ENCODE measurements at regions not wholly inside any gene's neighbourhood (a gene's known extent, or its start where the extent isn't known, plus 50 kb on each side); places are given as distances from the start of the nearest gene placed in this dataset.

- Histone ChIP-seq H3K36me3 (ENCODE audit: insufficient read depth, low read length) (peaks cover 70% of the 10 kb centered on the region), H3K27me3 (ENCODE audit: insufficient read depth, low read length) (no peaks in the 10 kb centered on the region), H3K4me1 (ENCODE audit: insufficient read depth, low read length) (no peaks in the 10 kb centered on the region), H3K4me3 (ENCODE audit: low read length) (no peak overlapping the region), H2AFZ (ENCODE audit: low read depth, low read length) (no peak overlapping the region), H3K9me3 (ENCODE audit: low read length) (peaks cover under 1% of the 10 kb centered on the region)
Observed at GRCh38 chr17:77489239-77489892, 348.6 kb downstream of the SEC14L1 start.

DNA sequence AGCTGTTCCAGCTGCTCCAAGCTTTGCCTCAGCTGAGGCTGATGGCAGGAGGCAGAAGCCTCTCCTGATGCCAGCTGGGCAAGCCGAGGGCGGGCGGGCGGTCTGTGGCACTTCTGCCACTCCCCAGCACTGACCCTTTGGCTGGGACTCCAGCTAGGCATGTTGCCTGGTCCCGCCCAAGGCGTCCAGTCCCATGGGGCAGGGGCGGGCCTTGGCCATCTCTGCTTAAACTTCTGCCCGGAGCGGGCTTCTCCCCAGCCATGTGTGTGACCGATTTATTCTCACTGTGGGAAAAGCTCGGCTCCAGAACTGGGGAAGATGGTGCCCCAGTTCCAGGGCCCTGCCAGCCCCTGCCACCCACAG lies 349.1 kb downstream of the SEC14L1 start:
- Histone ChIP-seq H2AFZ (ENCODE audit: low read depth, low read length) (no peak overlapping the region), H3K4me3 (ENCODE audit: low read length) (no peak overlapping the region), H3K4me1 (ENCODE audit: insufficient read depth, low read length) (no peaks in the 10 kb centered on the region), H3K36me3 (ENCODE audit: insufficient read depth, low read length) (peaks cover 72% of the 10 kb centered on the region), H3K27me3 (ENCODE audit: insufficient read depth, low read length) (no peaks in the 10 kb centered on the region), H3K9me3 (ENCODE audit: low read length) (no peaks in the 10 kb centered on the region)

DNA sequence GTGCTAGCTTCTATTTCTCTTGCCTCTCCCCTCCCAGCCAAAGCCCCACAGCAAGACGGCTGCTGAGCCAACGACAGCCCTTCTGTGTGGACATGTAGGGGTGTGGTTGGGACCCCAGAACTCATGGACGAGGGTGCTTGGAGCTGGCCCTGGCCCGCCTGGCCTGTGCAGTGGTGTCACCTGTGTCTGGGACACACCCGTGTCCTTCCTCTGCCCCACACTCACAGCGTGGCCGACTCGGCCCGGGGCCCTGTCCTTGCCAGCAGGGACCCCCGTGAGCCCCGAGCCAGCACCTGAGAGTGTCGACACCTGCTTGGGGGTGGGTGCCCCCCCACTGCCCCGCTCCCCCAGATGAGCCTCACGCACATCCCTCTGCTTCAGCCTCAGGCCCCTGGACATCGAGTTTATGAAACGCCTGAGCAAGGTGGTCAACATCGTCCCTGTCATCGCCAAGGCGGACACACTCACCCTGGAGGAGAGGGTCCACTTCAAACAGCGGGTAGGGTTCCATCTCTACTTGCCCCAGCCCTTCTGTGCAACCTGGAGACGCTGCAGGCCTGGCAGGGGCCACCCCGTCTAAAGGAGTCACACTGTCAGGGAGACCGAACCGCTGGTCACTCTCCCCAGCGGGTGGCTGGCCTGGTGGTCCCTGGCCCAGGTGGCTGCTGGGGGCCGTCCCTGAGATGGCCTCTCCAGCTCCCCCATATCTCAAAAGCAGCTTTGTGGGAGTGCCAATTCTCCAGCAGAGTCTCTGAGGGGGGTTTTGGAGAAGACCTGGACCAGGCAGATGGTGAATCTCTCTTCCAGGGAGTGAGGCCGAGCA lies 349.8 kb downstream of the SEC14L1 start:
- Histone ChIP-seq H3K9me3 (ENCODE audit: low read length) (no peaks in the 10 kb centered on the region), H3K4me3 (ENCODE audit: low read length) (no peak overlapping the region), H2AFZ (ENCODE audit: low read depth, low read length) (no peak overlapping the region), H3K36me3 (ENCODE audit: insufficient read depth, low read length) (peaks cover 73% of the 10 kb centered on the region), H3K4me1 (ENCODE audit: insufficient read depth, low read length) (no peaks in the 10 kb centered on the region), H3K27me3 (ENCODE audit: insufficient read depth, low read length) (no peaks in the 10 kb centered on the region)

GRCh38 chr17:77491921-77492445 lies 351.2 kb downstream of the SEC14L1 start:
- H3K36me3 ChIP-seq (ENCODE audit: insufficient read depth, low read length), result peaks cover 72% of the 10 kb centered on the region

GRCh38 chr17:77492446-77493237 lies 351.9 kb downstream of the SEC14L1 start:
- Histone ChIP-seq H3K4me1 (ENCODE audit: insufficient read depth, low read length) (no peaks in the 10 kb centered on the region), H3K36me3 (ENCODE audit: insufficient read depth, low read length) (peaks cover 65% of the 10 kb centered on the region), H2AFZ (ENCODE audit: low read depth, low read length) (no peak overlapping the region), H3K4me3 (ENCODE audit: low read length) (no peak overlapping the region), H3K9me3 (ENCODE audit: low read length) (no peaks in the 10 kb centered on the region), H3K27me3 (ENCODE audit: insufficient read depth, low read length) (no peaks in the 10 kb centered on the region)

More at GRCh38 chr17:77491921-77492445, 351.2 kb downstream of the SEC14L1 start:
- no peak overlapping the region for H3K4me3 ChIP-seq (ENCODE audit: low read length)
- H3K27me3 ChIP-seq (ENCODE audit: insufficient read depth, low read length), result no peaks in the 10 kb centered on the region
- no peak overlapping the region for H2AFZ ChIP-seq (ENCODE audit: low read depth, low read length)
- no peaks in the 10 kb centered on the region for H3K4me1 ChIP-seq (ENCODE audit: insufficient read depth, low read length)
- no peaks in the 10 kb centered on the region for H3K9me3 ChIP-seq (ENCODE audit: low read length)

GRCh38 chr17:77493238-77493820 lies 352.6 kb downstream of the SEC14L1 start:
- Histone ChIP-seq H3K9me3 (ENCODE audit: low read length) (no peaks in the 10 kb centered on the region), H3K36me3 (ENCODE audit: insufficient read depth, low read length) (peaks cover 62% of the 10 kb centered on the region), H2AFZ (ENCODE audit: low read depth, low read length) (no peak overlapping the region), H3K4me1 (ENCODE audit: insufficient read depth, low read length) (no peaks in the 10 kb centered on the region), H3K4me3 (ENCODE audit: low read length) (no peak overlapping the region), H3K27me3 (ENCODE audit: insufficient read depth, low read length) (no peaks in the 10 kb centered on the region)

GRCh38 chr17:77493901-77494663 lies 353.3 kb downstream of the SEC14L1 start:
- H3K36me3 ChIP-seq (ENCODE audit: insufficient read depth, low read length), result peaks cover 54% of the 10 kb centered on the region
- no peaks in the 10 kb centered on the region for H3K4me1 ChIP-seq (ENCODE audit: insufficient read depth, low read length)
- H2AFZ ChIP-seq (ENCODE audit: low read depth, low read length), result no peak overlapping the region
- no peaks in the 10 kb centered on the region for H3K9me3 ChIP-seq (ENCODE audit: low read length)
- H3K4me3 ChIP-seq (ENCODE audit: low read length), result no peak overlapping the region
- no peaks in the 10 kb centered on the region for H3K27me3 ChIP-seq (ENCODE audit: insufficient read depth, low read length)

DNA sequence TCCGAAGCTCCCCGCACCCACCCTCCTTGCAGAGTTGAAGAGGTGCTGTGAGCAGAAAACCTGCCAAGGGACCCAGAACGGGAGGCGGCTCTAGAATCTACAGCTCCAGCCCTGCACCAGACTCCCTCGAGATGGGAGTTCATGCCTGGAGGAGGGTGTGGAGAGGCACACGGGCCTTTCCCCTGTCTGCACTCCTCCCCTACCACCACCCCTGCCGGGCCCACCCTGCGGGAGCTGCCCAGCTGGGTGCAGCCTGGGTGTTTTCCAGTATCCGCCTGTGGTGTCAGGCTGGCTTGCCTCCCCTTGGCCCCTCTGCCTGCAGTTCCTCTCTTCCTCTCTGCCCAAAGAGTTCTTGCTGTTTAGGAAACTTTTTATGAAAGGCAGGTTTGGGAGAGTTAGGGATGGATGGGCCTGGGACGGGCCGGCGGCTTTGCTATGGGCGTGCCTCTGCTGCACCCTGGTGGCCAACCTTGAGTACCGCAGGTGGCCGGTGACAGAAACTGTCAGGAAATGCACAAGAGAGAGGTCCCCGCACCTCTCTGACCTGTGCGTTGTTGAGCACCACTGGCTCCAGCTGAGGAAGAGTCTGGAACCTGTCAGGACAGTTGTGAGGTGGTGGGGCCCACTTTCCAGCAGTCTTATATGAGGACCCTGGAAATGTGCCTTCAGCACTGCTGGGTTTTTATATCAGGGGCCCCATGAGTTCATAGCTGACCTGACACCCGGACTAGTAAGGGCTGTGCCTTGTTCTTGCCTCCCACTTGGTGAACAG lies 354.1 kb downstream of the SEC14L1 start:
- H3K4me3 ChIP-seq (ENCODE audit: low read length), result no peak overlapping the region
- peaks cover 47% of the 10 kb centered on the region for H3K36me3 ChIP-seq (ENCODE audit: insufficient read depth, low read length)
- no peaks in the 10 kb centered on the region for H3K9me3 ChIP-seq (ENCODE audit: low read length)
- H3K4me1 ChIP-seq (ENCODE audit: insufficient read depth, low read length), result no peaks in the 10 kb centered on the region
- H3K27me3 ChIP-seq (ENCODE audit: insufficient read depth, low read length), result no peaks in the 10 kb centered on the region
- H2AFZ ChIP-seq (ENCODE audit: low read depth, low read length), result no peak overlapping the region

GRCh38 chr17:77495575-77495974 lies 354.8 kb downstream of the SEC14L1 start:
- H3K36me3 ChIP-seq (ENCODE audit: insufficient read depth, low read length), result peaks cover 40% of the 10 kb centered on the region
- no peak overlapping the region for H3K4me3 ChIP-seq (ENCODE audit: low read length)
- no peaks in the 10 kb centered on the region for H3K4me1 ChIP-seq (ENCODE audit: insufficient read depth, low read length)
- no peaks in the 10 kb centered on the region for H3K9me3 ChIP-seq (ENCODE audit: low read length)
- H3K27me3 ChIP-seq (ENCODE audit: insufficient read depth, low read length), result no peaks in the 10 kb centered on the region
- H2AFZ ChIP-seq (ENCODE audit: low read depth, low read length), result no peak overlapping the region

DNA sequence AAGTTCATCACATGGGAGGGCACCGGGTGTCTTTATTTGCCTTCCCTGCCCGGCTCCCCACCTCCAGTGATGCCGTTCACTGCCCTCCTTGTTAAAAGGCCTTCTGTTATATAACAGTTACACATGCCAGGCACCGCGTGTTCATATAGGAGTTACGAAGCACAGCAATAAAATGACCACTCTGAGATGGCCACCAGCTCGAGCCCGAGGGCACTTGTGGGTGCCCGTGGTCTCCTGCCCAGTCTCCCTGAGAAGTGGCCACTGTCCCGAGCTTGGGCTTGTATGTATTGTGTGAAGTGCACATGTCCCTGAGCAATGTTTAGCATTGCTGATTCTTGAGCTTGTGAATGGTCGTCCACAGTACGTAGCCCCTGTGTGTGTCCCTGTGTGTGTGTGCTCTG lies 355.6 kb downstream of the SEC14L1 start:
- peaks cover 43% of the 10 kb centered on the region for H3K36me3 ChIP-seq (ENCODE audit: insufficient read depth, low read length)

GRCh38 chr17:77496831-77497577 lies 356.2 kb downstream of the SEC14L1 start:
- Histone ChIP-seq H3K9me3 (ENCODE audit: low read length) (no peaks in the 10 kb centered on the region), H3K36me3 (ENCODE audit: insufficient read depth, low read length) (peaks cover 43% of the 10 kb centered on the region), H3K4me1 (ENCODE audit: insufficient read depth, low read length) (no peaks in the 10 kb centered on the region), H2AFZ (ENCODE audit: low read depth, low read length) (no peak overlapping the region), H3K4me3 (ENCODE audit: low read length) (no peak overlapping the region), H3K27me3 (ENCODE audit: insufficient read depth, low read length) (no peaks in the 10 kb centered on the region)

More for the DNA sequence above, 355.6 kb downstream of the SEC14L1 start:
- H2AFZ ChIP-seq (ENCODE audit: low read depth, low read length), result no peak overlapping the region
- no peaks in the 10 kb centered on the region for H3K4me1 ChIP-seq (ENCODE audit: insufficient read depth, low read length)
- H3K9me3 ChIP-seq (ENCODE audit: low read length), result no peaks in the 10 kb centered on the region
- no peak overlapping the region for H3K4me3 ChIP-seq (ENCODE audit: low read length)
- H3K27me3 ChIP-seq (ENCODE audit: insufficient read depth, low read length), result no peaks in the 10 kb centered on the region

Measured in neuron (in vitro differentiated cells).